ENCODE measurements at regions not wholly inside any gene's neighbourhood (a gene's known extent, or its start where the extent isn't known, plus 50 kb on each side); places are given as distances from the start of the nearest gene placed in this dataset.

DNA sequence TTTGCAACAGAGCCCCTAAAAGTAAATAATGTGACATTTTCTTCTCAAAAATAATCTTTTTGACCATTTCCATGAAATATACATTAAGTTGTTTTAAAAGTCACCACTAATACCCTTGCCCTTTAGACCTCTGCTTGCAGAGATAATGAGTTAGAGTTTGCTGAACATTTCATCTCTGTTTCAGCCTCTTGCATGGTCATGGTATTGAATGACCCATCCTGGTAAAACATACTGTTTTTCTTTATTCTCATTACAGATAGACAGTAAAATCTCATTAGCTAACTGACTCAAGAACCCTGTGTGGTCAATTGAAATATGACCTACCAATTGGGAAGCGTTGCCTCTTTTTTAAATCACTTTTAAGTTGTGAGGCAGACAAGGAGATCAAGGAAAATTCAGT, 916.7 kb downstream of the PDHA2 start:
- Mint-ChIP-seq H3K4me1 (no peaks in the 10 kb centered on the region), H3K27ac (no peak overlapping the region), H3K4me3 (no peak overlapping the region), H3K27me3 (no peaks in the 10 kb centered on the region), H3K9me3 (ENCODE audit: insufficient read depth) (peaks cover 2% of the 10 kb centered on the region)
- H3K4me2 ChIP-seq (replicated peaks; ENCODE audit: low read depth, low read length, poor library complexity, severe bottlenecking) = no peak overlapping the region
- H3K4me1 ChIP-seq (ENCODE audit: control insufficient read depth in 2 of 2, insufficient read depth in 2 of 2, low read length in 2 of 2) = no peaks in the 10 kb centered on the region
- ChIA-PET CTCF (no interaction called here), POLR2A (no interaction called here)
- H3K9me3 ChIP-seq (ENCODE audit: control extremely low read depth in 1 of 3, control insufficient read depth in 2 of 3, insufficient read depth in 1 of 3, low read length in 2 of 3) = no peaks in the 10 kb centered on the region
- WGBS (ENCODE audit: insufficient coverage) = no CpG with 5 or more reads among the region's 1 CpG
- ATAC-seq (ENCODE audit: low read depth) (no peak), DNase-seq (no peak)
- no peak overlapping the region for H3K27ac ChIP-seq (ENCODE audit: low read length in 2 of 2)
- H3K36me3 ChIP-seq (replicated peaks in 1 of 2; ENCODE audit: control extremely low read depth in 1 of 2, control insufficient read depth in 1 of 2, extremely low read depth in 1 of 2, insufficient read depth in 2 of 2, low read length in 1 of 2) = no peaks in the 10 kb centered on the region
- intact Hi-C loops (cut with micrococcal nuclease) = no loop called here
- H3K27me3 ChIP-seq (replicated peaks in 1 of 4; ENCODE audit: control extremely low read depth in 1 of 4, control insufficient read depth in 3 of 4, insufficient read depth in 4 of 4, low read length in 3 of 4) = no peaks in the 10 kb centered on the region
- H3K4me3 ChIP-seq (ENCODE audit: control extremely low read depth in 1 of 5, extremely low read depth in 1 of 5, insufficient read depth in 1 of 5, low read depth in 2 of 5, low read length in 4 of 5) = no peak overlapping the region
- H3K9ac ChIP-seq (ENCODE audit: low read length) = no peak overlapping the region
- no peaks in the 10 kb centered on the region for H3K79me2 ChIP-seq (ENCODE audit: control insufficient read depth, insufficient read depth, low read length)
- no peaks in the 10 kb centered on the region for H4K20me1 ChIP-seq (ENCODE audit: control insufficient read depth, insufficient read depth, low read length, poor library complexity, severe bottlenecking)
- TF ChIP-seq, protein P1, sequence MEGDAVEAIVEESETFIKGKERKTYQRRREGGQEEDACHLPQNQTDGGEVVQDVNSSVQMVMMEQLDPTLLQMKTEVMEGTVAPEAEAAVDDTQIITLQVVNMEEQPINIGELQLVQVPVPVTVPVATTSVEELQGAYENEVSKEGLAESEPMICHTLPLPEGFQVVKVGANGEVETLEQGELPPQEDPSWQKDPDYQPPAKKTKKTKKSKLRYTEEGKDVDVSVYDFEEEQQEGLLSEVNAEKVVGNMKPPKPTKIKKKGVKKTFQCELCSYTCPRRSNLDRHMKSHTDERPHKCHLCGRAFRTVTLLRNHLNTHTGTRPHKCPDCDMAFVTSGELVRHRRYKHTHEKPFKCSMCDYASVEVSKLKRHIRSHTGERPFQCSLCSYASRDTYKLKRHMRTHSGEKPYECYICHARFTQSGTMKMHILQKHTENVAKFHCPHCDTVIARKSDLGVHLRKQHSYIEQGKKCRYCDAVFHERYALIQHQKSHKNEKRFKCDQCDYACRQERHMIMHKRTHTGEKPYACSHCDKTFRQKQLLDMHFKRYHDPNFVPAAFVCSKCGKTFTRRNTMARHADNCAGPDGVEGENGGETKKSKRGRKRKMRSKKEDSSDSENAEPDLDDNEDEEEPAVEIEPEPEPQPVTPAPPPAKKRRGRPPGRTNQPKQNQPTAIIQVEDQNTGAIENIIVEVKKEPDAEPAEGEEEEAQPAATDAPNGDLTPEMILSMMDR (IDR thresholded peaks at IDR 0.05) = no peak
- no peak for TF ChIP-seq EZH2 (IDR thresholded peaks at IDR 0.05; ENCODE audit: borderline replicate concordance, insufficient read depth, low read depth, low read length, poor library complexity, severe bottlenecking)
- H2AFZ ChIP-seq (ENCODE audit: insufficient read depth, low read depth, low read length, poor library complexity, severe bottlenecking) = no peak overlapping the region

GRCh38 chr4:96763546-96763945, 923.7 kb downstream of the PDHA2 start:
- 91% methylated on average over 3 of the region's 3 CpGs for WGBS (ENCODE audit: insufficient coverage)
- ChIA-PET CTCF (no interaction called here), POLR2A (no interaction called here)
- H3K4me1 Mint-ChIP-seq = no peaks in the 10 kb centered on the region
- ATAC-seq (ENCODE audit: low read depth) (no peak), DNase-seq (no peak)
- H3K79me2 ChIP-seq (ENCODE audit: control insufficient read depth, insufficient read depth, low read length) = no peaks in the 10 kb centered on the region
- H3K36me3 ChIP-seq (replicated peaks in 1 of 2; ENCODE audit: control extremely low read depth in 1 of 2, control insufficient read depth in 1 of 2, extremely low read depth in 1 of 2, insufficient read depth in 2 of 2, low read length in 1 of 2) = no peaks in the 10 kb centered on the region
- no peaks in the 10 kb centered on the region for H3K27me3 ChIP-seq (replicated peaks in 1 of 4; ENCODE audit: control extremely low read depth in 1 of 4, control insufficient read depth in 3 of 4, insufficient read depth in 4 of 4, low read length in 3 of 4)
- H3K27ac ChIP-seq (ENCODE audit: low read length in 2 of 2) = no peak overlapping the region
- no peaks in the 10 kb centered on the region for H4K20me1 ChIP-seq (ENCODE audit: control insufficient read depth, insufficient read depth, low read length, poor library complexity, severe bottlenecking)
- no peak overlapping the region for H3K4me2 ChIP-seq (replicated peaks; ENCODE audit: low read depth, low read length, poor library complexity, severe bottlenecking)
- H3K9me3 ChIP-seq (ENCODE audit: control extremely low read depth in 1 of 3, control insufficient read depth in 2 of 3, insufficient read depth in 1 of 3, low read length in 2 of 3) = peaks cover 0 to 11% (median 4%) of the 10 kb centered on the region in 3 donors
- no peak overlapping the region for H2AFZ ChIP-seq (ENCODE audit: insufficient read depth, low read depth, low read length, poor library complexity, severe bottlenecking)
- H3K27ac Mint-ChIP-seq = no peak overlapping the region
- H3K4me3 Mint-ChIP-seq = no peak overlapping the region
- no peaks in the 10 kb centered on the region for H3K9me3 Mint-ChIP-seq (ENCODE audit: insufficient read depth)
- intact Hi-C loops (cut with micrococcal nuclease) = no loop called here
- H3K27me3 Mint-ChIP-seq = no peaks in the 10 kb centered on the region
- no peak overlapping the region for H3K9ac ChIP-seq (ENCODE audit: low read length)
- TF ChIP-seq EZH2 (IDR thresholded peaks at IDR 0.05; ENCODE audit: borderline replicate concordance, insufficient read depth, low read depth, low read length, poor library complexity, severe bottlenecking) = no peak
- TF ChIP-seq, protein P1 (IDR thresholded peaks at IDR 0.05) = no peak
- H3K4me1 ChIP-seq (ENCODE audit: control insufficient read depth in 2 of 2, insufficient read depth in 2 of 2, low read length in 2 of 2) = no peaks in the 10 kb centered on the region
- H3K4me3 ChIP-seq (ENCODE audit: control extremely low read depth in 1 of 5, extremely low read depth in 1 of 5, insufficient read depth in 1 of 5, low read depth in 2 of 5, low read length in 4 of 5) = no peak overlapping the region
